ENCODE measurements at regions not wholly inside any gene's neighbourhood (a gene's known extent, or its start where the extent isn't known, plus 50 kb on each side); places are given as distances from the start of the nearest gene placed in this dataset.
"Not testable (repeated sequence)": the region's sequence is repeated elsewhere in the genome, so short reads cannot be mapped to it uniquely, and the experiment has no call there.

DNA sequence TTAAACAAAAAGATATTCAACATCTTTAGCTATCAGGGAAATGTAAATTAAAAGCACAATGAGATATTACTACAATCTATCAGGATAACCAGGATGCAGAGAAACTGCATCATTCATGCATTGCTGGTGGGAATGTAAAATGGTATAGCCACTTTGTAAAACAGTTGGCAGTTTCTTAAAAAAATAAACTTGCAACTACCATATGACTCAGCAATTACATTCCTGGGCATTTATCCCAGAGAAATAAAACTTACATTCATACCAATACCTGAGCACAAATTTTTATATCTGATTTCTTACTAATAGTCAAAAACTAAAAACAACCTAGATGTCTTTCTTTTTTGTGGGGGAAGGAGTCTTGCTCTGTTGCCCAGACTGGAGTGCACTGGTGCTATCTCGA lies 190.3 kb upstream of the TAB2 start:
- no peak for ATAC-seq

DNA sequence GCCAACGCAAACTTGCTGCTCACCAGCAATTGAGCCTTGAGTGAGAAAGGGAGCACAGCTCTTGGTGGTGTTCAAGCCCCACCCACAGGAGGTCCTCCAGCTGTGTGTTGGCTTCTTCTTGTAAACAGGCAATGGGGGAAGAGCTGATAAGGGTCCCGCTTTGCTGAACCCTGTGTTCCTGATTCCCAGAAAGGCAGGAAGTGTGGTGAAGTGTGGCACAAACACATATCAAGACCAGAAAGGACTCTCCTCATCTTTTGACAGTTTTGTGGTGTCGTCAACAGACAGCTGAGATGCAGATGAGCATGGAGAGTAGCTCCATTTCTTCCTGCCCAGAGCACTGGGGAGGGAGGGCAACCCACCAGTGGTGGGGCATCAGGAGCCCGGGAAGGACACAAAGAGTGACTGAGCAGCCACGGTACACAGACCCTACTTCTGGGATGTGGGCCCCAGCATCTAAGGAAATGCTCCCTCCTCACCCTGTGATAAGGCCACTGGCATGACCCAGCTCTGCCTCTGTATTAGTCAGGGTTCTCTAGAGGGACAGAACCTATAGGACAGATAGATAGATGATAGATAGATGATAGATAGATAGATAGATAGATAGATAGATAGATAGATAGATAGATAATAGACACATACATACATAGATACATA lies 188.9 kb upstream of the TAB2 start:
- ATAC-seq = peak; percentile 32 to 41

DNA sequence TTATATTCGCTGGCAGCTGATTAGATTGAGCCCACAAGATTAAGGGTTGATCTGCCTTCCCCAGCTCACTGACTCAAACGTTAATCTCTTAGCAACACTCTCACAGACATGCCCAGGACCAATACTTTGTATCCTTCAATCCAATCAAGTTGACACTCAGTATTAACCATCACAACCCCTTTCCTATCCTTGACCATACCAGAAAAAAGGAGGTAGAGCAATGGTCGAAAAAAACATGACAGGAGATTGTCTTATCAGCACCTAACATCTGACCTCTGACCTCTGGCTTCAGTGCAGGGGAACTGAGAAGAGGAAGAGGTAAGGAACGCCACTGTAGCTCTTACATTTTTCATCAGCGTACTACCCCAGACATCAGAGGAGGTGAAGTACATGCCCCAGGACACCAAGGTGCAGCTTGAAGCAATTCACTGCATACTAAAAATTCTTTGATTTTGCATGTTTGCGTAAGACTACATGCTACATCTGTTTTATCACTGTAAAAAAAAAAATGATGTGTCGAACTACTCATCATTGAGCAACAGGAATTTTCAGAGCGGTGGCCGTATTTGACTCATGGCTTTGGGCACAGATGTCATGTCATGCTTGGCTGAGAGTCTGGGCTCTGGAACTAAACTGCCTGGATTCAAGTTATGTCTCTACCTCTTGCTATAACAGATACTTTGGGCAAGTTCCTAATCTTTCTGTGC lies 188.0 kb upstream of the TAB2 start:
- peak; percentile 21 to 38 for ATAC-seq

DNA sequence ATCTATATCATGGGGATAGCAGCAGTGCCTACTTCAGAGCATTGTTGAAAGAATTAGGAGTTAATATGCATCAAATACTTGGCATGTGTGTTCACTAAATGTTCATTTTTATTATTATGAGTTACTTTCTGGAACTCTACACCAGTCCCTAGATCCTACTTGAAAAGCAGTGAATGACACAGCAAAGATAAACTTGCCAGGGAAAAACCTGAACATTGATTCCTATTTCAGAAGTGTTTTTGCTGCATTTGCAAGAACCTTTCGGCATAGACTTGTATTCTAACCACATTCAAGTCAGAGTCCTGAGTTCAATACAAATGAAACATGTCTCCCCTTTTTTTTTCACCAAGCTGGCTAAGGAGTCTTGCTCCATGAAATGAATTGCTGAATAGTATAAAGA lies 187.4 kb upstream of the TAB2 start:
- ATAC-seq = no peak

DNA sequence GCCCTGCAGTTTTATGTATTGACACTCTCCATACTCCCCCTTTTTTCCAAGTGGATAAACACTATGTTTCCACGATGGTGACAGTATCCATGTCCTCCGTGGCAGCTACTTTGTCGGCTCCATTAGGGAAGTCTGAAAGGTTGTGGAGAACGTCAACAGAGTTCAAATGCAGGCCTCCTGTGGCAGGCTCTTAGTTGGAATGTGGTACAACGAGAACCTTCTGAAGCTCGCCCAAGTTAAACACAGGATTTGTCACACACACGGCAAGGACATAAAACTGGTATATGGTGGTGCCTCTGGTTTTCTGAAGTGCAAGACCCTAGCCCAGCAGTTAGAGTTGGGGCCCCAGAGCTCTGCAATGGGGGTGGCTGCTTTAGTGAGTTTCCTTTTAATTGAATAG lies 187.0 kb upstream of the TAB2 start:
- ATAC-seq = no peak

DNA sequence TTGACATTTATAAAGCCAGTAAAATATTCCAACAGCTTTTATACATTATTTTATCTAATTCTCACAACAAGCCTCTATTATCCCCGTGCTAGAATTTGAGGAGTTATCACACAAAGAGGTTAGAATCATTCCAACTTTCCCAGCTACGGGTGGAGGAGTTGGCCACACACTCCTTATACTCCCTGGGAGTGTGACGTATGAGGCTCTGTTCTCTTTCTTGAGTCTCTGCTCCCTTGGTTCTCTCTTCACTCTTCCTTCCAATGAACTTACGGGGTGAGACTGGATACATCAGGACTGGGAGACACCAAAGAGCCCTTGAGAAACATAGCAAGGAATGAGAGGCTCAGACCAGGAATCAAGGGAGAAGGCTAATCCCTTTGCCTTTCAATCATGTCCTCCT lies 185.6 kb upstream of the TAB2 start:
- ATAC-seq = no peak

DNA sequence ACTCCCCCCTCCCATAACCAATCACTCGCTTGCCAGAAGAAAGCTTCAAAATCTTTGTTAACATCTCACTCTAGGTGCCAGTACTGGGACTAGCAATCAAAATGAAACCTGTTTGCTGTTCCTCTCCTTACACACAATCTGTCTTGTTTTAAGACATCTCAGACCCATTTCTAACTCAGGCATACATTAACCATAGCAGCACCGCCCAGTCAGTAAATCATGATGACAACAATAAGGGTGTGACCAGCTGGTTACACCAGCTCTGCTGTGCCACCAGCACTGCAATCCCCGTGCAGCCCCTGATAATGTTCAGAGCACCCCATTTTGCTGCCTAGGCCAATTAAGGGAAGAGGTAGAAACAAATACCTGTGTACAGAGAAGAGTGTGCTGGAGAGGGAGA lies 185.2 kb upstream of the TAB2 start:
- ATAC-seq = peak; percentile 66 to 70

DNA sequence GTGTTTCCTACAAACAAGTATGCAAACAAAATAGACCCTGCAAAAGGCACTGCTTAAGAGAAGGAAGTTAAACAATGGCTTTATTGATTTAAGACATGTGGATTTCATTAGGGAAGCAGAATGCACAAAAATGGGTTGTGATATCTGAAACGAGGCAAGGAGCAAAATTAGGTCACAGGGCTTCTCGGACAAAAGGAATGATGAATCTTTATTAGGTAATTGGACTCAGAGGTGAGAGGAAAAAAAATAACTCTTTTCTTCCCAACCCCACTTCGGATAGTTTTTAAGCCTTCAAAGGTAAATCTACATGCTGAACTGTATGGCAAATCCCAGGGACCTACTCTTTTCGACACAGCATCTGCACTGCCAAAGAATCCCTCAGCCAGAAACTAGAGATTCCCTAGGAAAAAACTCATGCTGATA lies 183.0 kb upstream of the TAB2 start:
- ATAC-seq = no peak

DNA sequence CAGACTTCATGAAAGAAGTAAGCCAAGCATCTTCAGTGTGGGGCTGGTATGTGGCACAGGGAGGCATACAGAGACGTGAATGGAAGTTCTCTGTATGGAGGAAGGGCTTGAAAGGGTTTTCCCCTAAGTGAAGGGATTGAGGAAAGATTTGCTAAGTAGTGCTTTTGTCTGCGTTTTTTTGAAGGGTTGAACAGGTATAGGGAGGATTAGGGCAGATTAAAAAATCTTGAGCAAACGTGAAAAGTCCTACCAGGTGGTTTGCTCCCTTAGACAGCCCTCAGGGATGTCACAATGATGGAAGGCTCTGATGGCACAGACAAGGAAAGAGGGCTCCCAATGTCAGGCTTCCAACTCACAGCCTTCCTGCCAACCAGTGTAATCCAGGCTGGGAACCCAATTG lies 181.7 kb upstream of the TAB2 start:
- no peak for ATAC-seq

DNA sequence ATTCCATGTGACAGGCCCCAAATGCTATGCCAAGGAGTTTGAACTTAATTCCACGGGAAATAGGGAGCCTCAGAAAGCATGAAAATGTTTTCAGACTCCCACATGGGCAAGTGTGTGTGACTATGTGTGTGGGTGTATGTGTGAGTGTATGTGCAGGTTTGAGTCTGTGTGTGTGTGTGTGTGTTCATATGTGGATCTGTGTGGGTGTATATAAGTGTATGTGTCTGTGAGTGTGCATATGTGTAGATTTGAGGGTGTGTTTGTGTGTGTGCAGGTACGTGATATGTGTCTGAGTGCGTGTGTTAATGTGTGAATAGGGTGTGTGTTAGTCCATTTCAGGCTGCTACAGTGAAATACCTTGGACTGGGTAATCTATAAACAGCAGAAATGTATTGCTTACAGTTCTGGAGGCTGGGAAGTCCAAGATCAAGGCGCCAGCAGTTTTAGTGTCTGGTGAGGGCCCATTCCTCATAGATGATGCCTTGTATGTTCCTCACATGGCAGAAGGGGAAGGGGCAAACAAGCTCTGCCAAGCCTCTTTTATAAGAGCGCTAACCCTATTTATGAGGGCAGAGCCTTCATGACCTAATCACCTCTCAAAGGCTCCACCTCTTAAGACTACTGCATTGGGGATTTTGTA lies 181.1 kb upstream of the TAB2 start:
- no peak for ATAC-seq

DNA sequence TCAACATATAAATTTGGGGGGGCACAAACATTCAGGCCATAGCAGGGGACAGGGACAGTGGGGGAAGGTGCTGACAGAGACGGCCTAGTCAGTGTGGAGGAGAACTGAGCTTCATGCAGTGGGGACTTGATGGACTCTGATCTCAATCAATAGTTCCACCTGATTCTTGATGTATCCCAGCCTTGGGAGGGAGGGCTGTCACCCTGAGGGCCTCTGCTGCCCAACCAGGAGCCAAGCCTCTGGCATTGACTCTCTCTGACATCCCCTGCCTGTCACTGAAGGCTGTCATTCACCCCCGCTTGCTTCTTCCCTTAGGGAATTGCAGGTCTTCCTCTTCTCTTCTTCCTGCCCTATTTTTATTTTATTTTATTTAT lies 180.6 kb upstream of the TAB2 start:
- no peak for ATAC-seq

DNA sequence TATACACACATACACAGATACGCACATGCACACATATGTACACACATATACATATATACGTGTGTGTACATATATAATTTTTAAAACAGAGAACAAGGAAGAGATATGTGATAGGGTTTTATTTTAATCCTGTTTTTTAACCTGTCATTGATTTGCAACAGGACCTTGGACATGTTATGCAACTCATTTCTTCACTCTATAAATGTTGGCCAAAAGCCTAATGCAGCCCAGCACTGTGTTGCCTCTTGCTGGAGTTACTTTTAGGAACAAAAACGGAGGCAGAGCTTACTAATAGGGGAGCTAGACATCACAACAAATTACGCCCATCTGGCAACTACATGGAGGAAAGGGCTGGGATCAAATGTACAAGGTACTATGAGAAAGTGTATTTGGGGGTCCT lies 179.9 kb upstream of the TAB2 start:
- ATAC-seq = no peak

DNA sequence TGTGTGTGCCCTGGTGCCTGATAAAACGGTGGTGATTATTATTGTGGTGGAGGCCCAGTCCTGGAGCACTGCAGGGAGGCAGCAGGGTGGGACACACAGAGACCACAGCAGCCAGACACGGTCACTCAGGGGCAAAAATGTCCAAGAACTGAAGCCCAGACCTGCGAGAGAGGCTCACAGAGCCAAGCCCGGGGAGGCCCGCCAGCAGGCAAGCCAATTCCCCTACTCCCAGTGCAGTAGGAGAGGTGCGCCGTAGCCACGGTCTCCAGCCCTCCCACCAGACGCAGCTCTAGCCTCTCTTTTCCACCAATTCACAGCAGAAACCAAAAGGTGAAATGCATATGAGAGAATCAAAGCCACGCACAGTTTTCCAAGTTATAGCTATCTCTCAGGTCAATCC lies 179.4 kb upstream of the TAB2 start:
- ATAC-seq = no peak

DNA sequence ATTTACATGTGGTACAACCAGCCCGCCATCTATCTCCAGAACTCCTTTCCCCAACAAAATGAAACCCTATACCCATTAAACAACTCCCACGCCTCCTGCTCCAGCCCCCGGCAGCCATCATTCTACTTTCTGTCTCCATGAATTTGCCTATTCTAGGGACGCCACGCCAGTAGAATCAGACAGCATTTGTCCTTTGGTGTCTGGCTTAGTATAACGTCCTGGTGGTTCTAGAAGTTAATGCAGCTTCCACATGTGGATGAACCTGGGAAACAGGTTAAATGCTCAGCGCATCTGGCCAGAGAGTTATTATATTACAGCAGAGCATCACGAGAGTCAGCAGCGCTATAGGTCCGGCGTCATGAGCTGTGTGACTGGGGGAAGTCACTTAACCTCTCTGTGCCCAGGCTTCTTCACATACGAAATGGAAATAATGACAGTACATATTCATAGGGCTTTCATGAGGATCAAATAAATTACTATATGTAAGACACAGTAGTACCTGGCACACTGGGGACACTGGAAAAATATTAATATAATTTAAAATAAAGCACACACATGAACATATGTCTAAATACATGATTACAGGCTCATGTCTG lies 178.7 kb upstream of the TAB2 start:
- ATAC-seq = no peak

DNA sequence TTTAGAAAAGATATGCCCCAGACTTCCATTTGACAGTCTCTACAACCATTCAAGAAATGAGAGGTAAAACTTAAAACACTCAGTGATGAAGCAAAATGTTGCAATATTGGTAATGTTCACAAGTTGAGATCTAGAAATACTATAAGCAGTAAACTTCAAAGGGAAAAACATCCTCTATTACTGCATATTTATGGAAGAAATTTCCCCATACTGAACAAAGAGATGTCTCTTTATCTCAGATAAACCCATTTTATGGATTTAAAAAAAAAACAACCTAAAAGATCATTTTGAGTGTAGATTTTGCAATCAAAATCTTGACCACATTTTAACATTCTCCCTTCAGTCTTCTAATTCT lies 177.8 kb upstream of the TAB2 start:
- no peak for ATAC-seq

DNA sequence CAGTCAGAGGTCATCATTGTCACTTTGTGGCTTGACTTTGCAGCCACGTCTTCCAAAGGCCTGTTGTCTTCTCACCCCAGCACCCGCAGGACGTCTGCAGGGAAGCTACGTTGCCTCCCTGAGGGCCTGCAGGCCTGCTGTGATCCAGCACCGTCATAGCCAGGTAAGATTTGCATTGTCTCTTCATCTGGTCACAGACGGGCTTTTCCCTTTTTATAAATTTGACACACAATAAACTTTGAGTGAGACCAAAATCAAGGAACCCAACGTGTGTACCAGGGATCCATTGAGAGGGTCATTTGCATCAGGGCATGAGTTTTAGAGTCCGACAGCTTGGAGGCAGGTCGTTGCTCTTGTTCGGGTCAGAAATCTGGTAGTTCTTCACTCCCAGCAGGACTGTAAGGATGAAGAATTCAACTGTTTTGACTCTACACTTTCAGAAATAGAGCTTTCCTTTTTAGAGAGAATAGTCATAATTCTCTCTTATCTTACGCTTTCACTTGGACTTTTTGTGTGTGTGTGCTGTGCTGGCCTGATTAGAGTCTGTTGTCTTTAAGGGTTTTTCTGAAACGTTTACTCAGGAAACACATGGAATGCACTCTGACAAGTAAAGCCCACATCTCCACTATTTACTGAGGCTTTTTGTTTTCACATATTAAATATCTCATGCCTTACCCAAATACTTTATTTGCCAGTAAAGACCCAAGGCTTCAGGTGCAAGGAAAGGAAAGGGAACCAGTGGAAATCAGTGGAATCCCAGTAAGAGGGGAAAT lies 177.2 kb upstream of the TAB2 start:
- peak; percentile 72 to 78 for ATAC-seq

DNA sequence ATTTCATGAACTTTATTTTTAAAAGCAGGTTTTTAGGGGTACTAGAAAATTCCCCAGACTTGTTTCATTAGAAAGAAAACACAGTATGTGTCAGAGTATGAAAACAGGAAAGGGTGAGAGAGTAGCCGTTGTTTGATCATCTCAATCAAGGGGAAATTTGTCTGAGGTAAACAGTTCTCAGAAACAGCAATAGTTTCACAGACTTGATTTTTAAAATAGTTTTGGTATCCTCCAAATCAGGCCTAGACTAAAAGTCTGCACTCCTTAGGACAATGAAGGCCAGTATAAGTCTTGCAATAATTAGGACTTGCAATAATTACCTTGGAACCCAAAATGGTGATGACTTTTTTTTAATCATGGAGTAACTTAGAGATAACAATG lies 176.6 kb upstream of the TAB2 start:
- peak; percentile 80 for ATAC-seq

DNA sequence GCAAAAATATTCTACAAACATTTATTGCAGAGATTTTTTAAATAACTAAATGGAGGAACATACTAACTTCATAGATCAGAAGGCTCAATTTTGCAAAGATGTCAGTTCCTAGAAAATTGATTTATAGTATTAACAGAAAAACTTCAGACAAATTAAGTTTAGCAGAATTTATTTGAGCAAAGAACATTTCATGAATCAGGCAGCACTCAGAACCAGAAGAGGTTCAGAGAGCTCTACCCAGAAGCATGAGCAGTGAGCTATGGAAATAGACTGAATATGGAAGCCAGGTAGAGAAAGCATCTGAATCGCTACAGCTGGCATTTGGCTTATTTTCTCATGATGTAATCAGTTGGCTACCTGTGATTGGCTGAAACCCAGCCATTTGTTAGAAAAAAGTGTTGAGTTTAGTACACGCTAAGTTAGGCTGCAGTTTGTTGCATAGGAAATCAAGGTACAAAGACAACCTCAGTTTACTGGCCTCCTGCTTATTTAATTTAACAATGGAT lies 174.5 kb upstream of the TAB2 start:
- no peak for ATAC-seq

DNA sequence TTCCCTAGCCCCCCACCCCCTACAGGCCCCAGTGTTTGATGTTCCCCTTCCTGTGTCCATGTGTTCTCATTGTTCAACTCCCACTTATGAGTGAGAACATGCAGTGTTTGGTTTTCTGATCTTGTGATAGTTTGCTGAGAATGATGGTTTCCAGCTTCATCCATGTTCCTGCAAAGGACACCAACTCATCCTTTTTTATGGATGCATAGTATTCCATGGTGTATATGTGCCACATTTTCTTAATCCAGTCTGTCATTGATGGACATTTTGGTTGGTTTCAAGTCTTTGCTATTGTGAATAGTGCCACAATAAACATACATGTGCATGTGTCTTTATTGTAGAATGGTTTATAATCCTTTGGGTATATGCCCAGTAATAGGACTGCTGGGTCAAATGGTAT lies 171.7 kb upstream of the TAB2 start:
- ATAC-seq = not testable (repeated sequence)

DNA sequence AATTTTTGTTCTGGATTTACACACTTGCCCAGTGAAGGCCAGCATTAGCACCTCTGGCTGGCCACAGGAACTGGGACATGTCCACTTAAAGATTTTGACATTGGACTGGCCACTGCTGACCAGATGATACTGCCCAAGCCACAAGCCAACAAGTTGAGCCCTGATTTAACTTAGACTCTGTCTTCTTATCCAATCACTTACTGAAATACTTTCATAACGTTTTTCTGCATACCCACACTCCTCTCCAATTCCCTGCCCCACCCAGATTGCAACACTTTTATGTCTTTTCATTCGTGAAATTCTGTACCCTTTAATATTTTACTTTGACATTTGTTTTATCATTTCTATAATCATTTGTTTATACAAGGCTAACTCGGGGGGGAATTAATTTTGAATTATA lies 170.3 kb upstream of the TAB2 start:
- ATAC-seq = no peak

DNA sequence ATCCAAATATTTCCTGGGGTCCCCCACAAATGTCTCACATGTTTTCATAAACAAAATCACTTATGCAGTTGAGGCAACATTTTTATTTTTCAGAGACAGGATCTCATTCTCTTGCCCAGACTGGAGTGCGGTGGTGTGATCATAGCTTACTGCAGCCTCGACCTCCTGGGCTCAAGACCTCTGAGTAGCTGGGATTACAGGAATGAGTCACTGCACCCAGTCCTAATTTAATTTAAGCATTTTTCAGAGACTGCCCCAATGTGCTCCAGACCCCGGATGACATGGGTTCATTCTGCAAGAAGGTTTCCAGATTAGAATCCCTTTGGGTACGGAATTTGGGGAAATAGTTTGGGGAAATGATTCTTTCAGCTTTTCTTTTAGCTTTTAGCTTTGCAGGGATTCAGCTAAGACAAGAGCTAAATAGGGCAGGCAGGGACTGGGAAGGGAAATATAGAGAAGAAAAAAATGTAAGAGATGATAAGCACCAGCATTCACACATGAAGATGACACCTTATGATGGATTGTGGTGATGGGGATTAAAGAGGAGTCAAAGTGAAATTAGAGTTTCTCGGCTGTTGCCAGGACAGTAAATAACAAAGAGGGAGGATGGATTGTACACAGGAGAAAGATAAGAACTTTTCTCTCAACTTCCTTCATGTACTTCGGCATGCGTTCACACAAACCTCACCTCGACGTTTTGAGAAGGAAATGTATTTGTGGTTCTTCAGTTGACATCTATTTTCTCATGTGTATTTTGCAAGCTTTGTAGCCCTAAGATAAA lies 169.4 kb upstream of the TAB2 start:
- peak; percentile 62 to 64 for ATAC-seq

DNA sequence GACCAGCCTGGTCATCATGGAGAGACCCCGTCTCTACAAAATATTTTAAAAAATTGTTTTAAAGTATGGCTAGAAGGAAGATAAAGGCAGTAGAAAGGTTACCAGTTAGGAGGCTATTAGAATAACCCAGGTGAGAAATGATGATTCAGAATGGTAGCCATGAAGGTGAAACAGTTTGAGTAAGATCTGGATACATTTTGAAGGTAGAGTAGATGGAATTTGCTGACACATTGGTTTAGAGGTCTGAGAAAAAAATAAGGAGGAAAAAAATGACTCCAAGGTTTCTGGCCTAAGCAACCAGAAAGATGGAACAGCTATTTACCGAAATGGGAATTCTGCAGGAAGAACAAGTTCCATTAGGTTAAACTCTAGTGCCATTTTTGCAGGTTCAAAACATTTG lies 167.9 kb upstream of the TAB2 start:
- no peak for ATAC-seq

Data from activated CD4-positive, CD25-positive, alpha-beta regulatory T cell treated with anti-CD3 and anti-CD28 coated beads, Interleukin-2, amount 50 U/mL, for 24 hours (primary cell).